GM21786 (cell line): ENCODE measurements at regions not wholly inside any gene's neighbourhood (a gene's known extent, or its start where the extent isn't known, plus 50 kb on each side); places are given as distances from the start of the nearest gene placed in this dataset.
A peak's percentile ranks its signal among the peaks of the same experiment; 100 is the strongest.
"Not testable (repeated sequence)": the region's sequence is repeated elsewhere in the genome, so short reads cannot be mapped to it uniquely, and the experiment has no call there.

ENCODE experiments used
- ATAC-seq: cut with Tn5 transposase; IDR thresholded peaks from one replicate; pipeline ENCODE4 v1.9.1; 2021; ENCODE audit not compliant: unreplicated experiment

GRCh38 chr7:65613644-65614289, 240.1 kb downstream of the ZNF92 start:
- not testable (repeated sequence) for ATAC-seq

- not testable (repeated sequence) for ATAC-seq
Measured at GRCh38 chr7:65616111-65616510, 242.5 kb downstream of the ZNF92 start.

- ATAC-seq = not testable (repeated sequence)
Measured at GRCh38 chr7:65620216-65620615, 246.6 kb downstream of the ZNF92 start.

GRCh38 chr7:65621580-65622201, 248.0 kb downstream of the ZNF92 start:
- peak; percentile 55 for ATAC-seq

- ATAC-seq = not testable (repeated sequence)
Measured at GRCh38 chr7:65631236-65631635, 241.6 kb upstream of the VKORC1L1 start.

GRCh38 chr7:65633587-65634404, 239.1 kb upstream of the VKORC1L1 start:
- ATAC-seq = not testable (repeated sequence)

- not testable (repeated sequence) for ATAC-seq
Measured at GRCh38 chr7:65638918-65639317, 234.0 kb upstream of the VKORC1L1 start.

- ATAC-seq = not testable (repeated sequence)
Measured at GRCh38 chr7:65639717-65640116, 233.2 kb upstream of the VKORC1L1 start.

GRCh38 chr7:65643498-65643897, 229.4 kb upstream of the VKORC1L1 start:
- ATAC-seq = not testable (repeated sequence)

GRCh38 chr7:65647153-65647964, 225.5 kb upstream of the VKORC1L1 start:
- not testable (repeated sequence) for ATAC-seq

GRCh38 chr7:65651174-65651573, 221.7 kb upstream of the VKORC1L1 start:
- not testable (repeated sequence) for ATAC-seq

- ATAC-seq = not testable (repeated sequence)
Measured at GRCh38 chr7:65651826-65652592, 220.9 kb upstream of the VKORC1L1 start.

GRCh38 chr7:65652669-65653068, 220.2 kb upstream of the VKORC1L1 start:
- ATAC-seq = not testable (repeated sequence)

GRCh38 chr7:65656494-65657188, 216.2 kb upstream of the VKORC1L1 start:
- ATAC-seq = not testable (repeated sequence)

- ATAC-seq = not testable (repeated sequence)
Measured at GRCh38 chr7:65683362-65683761, 189.5 kb upstream of the VKORC1L1 start.

- ATAC-seq = not testable (repeated sequence)
Measured at GRCh38 chr7:65699026-65699714, 173.7 kb upstream of the VKORC1L1 start.

GRCh38 chr7:65699715-65700356, 173.0 kb upstream of the VKORC1L1 start:
- not testable (repeated sequence) for ATAC-seq

GRCh38 chr7:65719123-65719798, 153.6 kb upstream of the VKORC1L1 start:
- not testable (repeated sequence) for ATAC-seq
